GM13976 (cell line): ENCODE measurements at regions not wholly inside any gene's neighbourhood (a gene's known extent, or its start where the extent isn't known, plus 50 kb on each side); places are given as distances from the start of the nearest gene placed in this dataset.

ENCODE experiments used
- DNase-seq: peaks from one replicate; pipeline ENCODE4 v3.0.0; 2012; ENCODE audit warnings: low spot score
- CTCF ChIP-seq: IDR thresholded peaks from 2 replicates; pipeline ENCODE4 v1.5.1; 2012; ENCODE audit warnings: borderline replicate concordance, mild to moderate bottlenecking; ENCODE audit not compliant: insufficient read depth; ENCODE audit errors: extremely low read depth, missing control alignments, control extremely low read depth
- in situ Hi-C: fragments of 300-500 bp; cut with MboI; formaldehyde crosslinking; loops from one replicate; pipeline ENCODE4 v1.12.0; 2022; ENCODE audit warnings: low sequenced_read_pairs, mixed read lengths, inconsistent platforms; ENCODE audit not compliant: unreplicated experiment

- DNase-seq = no peak
- no peak for TF ChIP-seq CTCF
- in situ Hi-C loops = no loop called here
These were observed 377.9 kb upstream of the PMFBP1 start for GRCh38 chr16:72549878-72550277.

- in situ Hi-C loops = no loop called here
- no peak for TF ChIP-seq CTCF
- DNase-seq = no peak
These were observed 370.1 kb upstream of the PMFBP1 start for GRCh38 chr16:72542102-72542501.

- no peak for DNase-seq
- in situ Hi-C loops = no loop called here
- TF ChIP-seq CTCF = no peak
These were observed 365.7 kb upstream of the PMFBP1 start for GRCh38 chr16:72537664-72538063.

GRCh38 chr16:72536723-72537435, 364.9 kb upstream of the PMFBP1 start:
- in situ Hi-C loops = no loop called here
- DNase-seq = no peak
- TF ChIP-seq CTCF = no peak

- in situ Hi-C loops = no loop called here
- DNase-seq = no peak
- no peak for TF ChIP-seq CTCF
These were observed 361.0 kb upstream of the PMFBP1 start for GRCh38 chr16:72532906-72533410.

- in situ Hi-C loops = no loop called here
- no peak for DNase-seq
- TF ChIP-seq CTCF = no peak
These were observed 358.5 kb upstream of the PMFBP1 start for GRCh38 chr16:72530434-72530833.
